Muscle of arm (tissue), 1 donor: ENCODE measurements at regions not wholly inside any gene's neighbourhood (a gene's known extent, or its start where the extent isn't known, plus 50 kb on each side); places are given as distances from the start of the nearest gene placed in this dataset.
"Not testable (repeated sequence)": the region's sequence is repeated elsewhere in the genome, so short reads cannot be mapped to it uniquely, and the experiment has no call there.

Experiments used
- DNase-seq: peaks from one replicate; pipeline ENCODE4 v3.0.0-alpha.2; 2013

DNA sequence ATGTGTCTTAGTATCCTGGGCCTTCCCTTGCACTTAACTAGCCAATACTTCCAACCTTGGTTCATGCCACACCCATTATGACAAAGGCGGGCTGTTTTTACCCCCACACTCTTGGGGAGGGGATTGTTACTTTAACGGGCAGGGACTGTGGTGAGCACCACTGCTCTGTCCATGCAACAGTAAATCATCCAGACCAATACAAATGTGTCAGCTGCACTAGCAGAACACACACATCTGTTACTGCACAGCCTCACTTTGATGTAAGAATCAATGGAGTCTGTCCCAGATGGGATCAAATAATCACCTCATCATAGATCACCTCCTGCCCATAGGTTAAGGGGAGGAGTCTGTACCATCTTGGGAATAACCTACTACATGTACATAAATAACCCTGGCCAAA is 58.1 kb downstream of the NPAP1 start:
- DNase-seq: no peak

DNA sequence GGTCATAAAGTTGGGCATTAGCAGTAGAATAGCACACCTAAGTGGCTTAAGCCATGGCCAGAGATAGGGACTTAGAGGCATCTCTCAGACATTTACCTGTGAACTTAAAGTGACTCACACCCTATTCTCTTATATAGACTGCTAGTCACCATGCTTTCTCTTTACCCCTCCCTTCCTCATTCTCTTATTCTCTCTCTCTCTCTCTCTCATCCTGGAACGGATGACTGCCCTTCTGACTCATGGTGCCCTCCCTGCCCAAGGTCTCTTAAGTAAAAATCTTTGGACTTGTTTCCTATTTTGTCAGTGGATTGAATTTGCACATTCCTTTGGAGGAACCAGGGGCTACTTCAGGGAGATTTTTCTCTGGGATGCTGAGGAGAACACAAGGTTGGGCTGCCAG is 58.8 kb downstream of the NPAP1 start:
- no peak for DNase-seq

DNA sequence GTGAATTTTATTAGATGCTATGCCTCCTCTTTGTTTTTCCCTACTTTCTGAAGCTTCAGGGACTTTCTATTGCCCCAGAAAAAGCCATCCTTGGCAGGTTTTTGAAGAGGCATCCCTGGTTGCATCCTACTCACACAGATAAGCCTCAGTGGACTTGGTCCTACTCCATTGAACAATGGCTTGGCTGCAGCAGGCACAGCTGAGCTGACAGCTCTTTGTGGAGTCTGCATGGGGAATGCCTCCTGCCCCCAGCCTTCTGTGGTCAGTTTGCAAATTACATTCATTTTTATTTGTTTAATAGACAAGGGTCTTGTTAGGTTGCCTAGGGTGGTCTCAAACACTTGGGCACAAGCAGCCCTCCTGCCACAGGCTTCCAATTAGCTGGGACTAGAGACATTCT is 69.7 kb downstream of the NPAP1 start:
- DNase-seq: no peak

DNA sequence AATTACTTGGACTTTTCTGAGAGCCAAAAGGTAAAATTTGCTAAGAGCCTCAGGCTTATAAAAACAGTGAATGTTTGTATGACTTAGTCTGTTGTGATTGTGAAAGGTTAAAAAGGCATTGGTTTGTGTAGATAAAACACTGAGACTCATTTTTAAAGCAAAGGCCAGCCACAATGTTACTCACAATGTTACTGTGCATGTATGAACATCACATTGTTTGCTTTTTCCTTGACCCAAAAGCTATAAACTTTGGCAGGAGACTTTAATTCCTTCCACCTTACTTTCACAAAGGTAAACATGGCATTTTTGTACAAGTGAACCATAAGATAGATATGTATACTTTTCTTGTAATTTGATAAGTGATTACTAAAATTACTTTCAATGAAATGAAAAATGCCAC is 70.5 kb downstream of the NPAP1 start:
- no peak for DNase-seq

DNA sequence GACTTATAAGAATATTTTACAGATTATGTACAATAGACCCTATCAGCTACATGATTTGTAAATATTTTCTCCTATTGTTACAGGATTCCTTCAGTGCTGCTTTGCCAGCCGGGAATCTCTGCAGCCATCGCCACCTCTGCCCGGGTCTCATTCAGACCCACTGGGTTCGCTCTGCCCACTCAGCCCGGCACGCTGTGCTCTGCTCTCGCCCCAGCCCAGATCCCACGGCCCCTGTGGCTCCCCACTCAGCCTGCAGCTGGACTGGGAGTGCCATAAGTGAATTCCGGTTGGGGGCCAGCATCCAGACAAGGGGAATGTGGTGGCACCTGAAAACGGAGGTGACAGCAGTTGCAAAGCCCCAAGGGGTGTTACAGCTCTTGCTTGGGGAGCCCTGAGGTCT is 71.8 kb downstream of the NPAP1 start:
- DNase-seq: no peak

DNA sequence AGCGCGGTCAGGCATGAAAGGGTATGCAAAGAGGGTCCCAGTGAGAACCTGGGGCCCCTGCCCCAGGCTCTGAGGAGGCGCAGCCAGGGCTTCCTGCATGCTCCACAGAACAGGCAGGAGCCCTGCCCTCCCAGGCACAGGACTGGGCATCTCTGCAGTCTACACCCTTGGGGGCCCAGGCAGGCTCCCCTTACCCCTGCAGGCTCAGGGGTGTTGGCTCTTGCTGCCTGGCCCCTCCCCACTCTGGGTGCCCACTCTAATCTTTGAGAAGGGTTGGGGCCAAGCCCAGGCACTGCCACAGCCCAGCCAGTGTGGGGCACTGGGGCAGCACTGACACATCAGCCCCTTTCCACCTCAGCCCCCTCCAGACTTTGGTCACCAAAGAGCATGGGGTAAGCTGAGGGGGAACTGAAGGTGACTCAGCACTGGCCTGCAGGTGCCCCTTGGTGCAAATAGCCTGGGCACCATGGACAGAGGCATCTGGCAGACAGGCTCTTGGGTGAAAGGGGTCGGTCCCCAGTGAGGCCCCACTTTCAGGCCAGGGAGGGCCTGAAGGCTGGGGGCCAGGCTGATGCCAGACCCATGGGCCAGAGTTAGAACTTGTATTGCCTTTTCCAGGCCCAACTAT is 73.4 kb downstream of the NPAP1 start:
- no peak for DNase-seq

DNA sequence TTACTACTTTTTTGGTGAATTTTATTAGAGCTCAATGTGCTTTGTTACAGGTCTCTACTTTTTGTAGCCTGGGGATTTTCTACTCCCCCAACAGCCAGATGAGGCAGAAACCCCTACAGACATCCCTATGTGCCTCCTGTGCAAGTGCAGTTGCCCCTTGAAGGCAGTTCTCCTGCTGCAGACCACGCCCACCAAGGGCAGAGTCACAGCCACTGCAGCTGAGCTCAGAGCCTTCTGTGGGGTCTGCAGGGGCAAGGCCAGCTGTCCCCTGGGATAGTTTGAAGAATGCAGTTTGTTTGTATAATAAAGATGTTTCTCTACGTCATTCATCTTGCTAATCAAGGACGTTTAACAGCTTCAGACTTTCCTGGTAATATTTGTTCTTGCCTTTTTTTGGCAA is 76.8 kb downstream of the NPAP1 start:
- no peak for DNase-seq

DNA sequence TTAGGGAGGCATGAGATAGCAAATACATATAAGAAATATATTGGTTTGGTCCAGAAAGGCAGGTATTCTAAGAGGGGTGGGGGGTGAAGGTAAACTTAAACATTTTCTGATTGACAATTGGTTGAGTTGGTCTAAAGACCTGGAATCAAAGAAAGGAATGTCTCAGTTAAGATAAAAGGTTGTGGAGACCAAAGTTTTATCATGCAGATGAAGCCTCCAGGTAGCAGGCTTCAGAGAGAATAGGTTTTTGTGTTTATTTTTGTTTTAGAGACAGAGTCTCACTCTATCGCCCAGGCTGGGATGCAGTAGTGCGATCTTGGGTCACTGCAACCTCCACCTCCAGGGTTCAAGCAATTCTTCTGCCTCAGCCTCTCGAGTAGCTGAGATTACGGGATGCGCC is 80.5 kb downstream of the NPAP1 start:
- DNase-seq: no peak

DNA sequence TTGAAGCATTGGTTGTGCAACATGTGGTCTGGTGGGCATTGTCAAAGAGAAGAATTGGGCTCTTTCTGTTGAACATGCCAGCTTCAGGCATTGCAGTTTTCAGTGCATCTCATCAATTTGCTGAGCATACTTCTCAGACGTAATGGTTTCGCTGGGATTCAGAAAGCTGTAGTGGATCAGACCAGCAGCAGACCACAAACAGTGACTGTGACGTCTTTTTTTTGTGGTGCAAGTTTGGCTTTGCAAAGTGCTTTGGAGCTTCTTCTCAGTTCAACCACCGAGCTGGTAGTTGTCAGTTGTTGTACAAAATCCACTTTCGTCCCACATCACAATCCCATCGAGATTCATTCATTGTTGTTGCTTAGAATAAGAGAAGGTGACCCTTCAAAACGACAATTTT is 84.5 kb downstream of the NPAP1 start:
- DNase-seq: no peak

DNA sequence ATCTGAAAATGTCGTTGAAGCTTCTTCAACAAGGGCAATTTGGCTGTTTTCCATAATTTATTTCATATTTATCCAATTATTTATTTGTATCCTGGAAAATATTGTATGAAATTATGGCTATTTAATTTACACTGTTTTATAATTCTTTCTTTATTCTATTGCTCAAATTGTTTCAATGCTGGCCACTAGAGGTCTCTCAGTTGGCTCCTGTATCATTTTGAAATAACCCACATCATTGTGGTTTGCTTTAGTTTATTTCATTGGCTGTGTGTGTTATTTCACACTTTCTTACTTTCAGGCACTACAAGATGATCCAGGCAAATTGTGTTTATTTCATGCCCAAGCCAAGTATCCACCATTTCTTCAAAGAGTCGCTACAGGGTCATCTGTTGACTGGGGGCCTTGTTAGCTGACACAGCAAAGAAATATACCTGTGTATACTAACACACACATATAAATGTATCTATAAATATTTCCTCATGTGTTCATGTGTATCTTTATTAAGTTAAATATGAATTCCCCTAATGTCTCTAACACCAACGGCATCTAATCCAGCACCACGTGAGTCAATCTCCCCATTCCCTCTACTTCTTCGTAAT is 86.2 kb downstream of the NPAP1 start:
- DNase-seq: no peak

DNA sequence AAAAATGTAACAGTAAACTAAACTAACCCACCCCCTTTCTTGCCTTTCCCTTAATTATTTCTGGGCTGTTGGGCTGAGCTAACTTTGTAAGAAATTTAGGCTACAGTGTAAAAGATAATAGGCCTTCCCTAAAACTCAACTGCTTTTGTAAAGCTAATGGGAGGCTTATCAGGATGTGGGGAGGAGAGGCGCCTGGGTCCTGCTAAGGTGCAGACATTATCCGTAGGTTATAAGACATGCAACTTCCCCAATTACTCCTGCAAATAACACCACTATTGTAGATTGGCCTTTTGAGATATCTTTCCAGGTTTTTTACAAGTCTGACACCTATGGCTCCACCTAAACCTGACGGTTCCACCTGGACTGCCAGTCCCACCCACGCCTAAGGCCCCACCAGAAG is 88.3 kb downstream of the NPAP1 start:
- no peak for DNase-seq

DNA sequence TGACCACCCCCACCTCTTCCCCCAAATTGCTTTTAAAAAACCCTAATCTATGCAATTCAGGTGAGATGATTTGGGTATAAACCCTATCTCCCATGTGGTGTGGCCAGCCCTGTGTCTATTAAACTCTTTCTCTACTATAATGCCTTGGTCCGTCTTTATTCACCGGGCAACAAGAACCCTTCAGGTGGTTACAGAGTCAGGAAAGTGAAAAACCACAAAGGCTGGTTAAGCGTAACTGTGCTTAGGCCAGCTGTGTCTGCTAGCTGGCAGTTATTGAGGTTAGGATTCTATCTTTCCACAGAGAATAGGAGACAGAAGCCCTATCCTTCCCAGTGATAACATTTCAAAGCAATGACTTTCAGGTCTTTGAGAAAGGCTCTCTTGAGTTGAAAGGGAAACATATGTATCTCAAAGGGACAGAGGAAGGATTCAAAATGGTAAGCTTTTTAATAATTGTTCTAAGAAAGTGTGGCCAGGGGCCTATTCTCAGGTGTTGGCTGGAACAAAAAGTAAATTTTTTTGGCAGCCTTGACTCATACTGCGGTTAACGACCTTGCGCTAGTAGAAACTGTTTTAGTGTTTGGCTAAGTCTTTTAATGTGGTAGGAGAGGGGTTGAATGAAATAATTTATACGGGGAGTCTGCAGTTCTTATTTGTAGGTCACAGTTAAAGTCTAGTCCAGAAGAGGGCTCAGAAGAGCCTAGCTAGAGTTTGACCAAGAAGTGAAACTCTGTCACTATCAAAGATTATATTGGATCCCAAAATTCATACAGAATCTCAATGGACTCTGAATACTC is 89.0 kb downstream of the NPAP1 start:
- DNase-seq: no peak

DNA sequence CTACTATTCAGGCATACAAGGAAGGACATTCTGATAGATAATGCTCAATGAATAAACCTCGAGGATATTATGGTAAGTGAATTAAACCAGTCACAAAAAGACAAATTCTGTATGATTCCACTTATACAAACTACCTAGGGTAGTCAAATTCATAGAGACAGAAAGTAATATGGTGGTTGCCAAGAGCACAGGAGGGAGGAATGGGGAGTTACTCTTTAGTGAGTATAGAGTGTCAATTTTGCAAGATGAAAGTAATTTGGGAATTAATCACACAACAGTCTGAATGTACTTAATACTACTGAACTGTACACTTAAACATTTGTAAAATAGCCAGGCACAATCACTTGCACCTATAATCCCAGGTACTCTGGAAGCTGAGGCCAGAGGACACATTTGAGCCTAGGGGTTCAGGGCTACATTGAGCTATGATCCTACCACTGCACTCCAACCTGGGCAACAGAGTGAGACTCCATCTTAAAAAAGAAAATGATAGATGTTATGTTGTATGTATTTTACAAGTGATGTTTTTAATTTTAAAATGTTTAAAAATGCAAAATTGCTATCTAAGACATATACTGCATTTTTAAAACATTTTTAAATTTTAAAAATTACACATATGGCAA is 91.0 kb downstream of the NPAP1 start:
- no peak for DNase-seq

DNA sequence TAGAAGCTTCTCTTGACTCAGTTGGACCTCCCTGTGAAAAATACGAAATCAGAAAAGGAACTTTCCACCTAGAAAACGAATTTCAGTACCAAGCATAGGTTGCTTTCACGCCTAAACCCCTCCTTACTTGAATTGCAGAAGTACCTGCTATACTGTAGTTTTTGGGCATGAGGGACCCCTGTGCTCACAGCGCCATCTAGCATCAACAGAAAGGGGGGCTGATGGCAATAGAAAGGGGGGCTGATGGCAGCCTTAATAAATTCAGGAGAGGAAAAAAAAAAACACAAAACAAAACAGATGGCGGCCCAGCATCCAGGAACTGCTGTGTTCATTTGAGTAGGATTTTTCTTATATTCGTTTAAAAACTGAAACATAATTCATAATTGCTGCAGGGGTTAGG is 96.7 kb downstream of the NPAP1 start:
- DNase-seq: no peak

DNA sequence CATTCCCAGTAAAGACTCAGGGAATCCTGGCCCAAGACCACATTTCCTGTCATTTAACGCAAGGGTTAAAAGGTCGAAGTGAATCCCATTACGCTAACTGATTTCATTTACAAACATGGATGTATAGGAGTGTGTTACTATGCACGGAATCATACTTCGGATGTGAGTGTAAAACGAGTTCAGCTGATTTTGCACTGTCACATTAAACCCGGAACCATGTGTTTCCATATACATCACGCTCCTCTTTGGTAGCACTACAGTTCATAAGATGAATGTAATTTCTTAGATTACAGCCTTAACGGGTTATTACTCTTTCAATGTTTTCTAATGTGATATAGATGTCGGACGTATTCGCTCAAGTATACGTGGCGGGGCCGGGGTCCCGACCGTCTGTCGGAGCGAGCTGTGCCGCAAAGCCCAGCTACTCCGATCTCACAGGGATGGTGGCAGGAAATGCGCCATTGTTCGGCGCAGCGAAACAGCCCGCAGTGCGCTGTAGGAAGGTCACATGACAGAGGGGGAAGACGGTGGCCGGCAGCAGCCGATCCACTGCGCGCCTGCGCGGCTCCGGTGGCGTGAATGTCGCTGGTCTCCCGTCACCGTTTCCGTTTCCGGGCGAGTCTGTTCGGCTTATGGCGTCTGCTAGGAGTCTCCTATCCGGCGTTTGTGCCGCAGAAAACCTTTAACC is 97.3 kb downstream of the NPAP1 start:
- peak; percentile 85 for DNase-seq

DNA sequence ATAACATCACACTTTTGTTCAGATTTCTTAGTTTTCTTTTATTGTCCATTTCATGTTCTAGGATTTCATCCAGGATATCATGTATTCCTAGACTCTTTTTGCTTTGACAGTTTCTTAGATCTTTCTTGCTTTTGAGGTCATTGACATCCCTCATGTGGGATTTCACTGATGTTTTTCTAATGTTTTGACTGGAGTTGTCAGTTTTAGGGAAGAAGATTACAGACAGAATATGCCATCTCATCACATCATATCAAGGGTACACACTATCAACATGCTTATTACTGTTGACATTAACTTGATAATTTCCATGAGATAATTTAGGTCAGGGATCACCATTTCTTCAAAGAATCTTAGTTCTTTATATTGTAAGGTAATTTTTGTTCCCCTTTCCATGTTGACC is 101.7 kb downstream of the NPAP1 start:
- DNase-seq: no peak

DNA sequence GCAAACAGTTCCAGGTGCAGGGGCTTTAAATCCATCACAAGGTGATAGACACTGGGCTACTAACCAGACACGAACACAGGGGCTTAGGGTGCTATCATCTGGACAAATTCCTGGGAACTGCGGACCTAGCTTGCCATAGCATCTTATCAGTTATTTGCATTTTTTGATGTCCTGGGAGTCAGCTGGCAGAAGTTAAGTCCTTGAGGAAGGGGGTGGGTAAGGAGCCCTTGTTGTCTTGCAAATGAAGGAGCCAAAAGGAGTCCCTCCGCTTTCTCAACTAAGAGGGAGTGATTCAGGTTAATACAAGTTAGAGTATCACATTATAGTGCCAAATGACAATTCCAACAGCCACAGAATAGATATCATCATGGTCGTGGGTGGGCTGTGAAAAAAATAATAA is 108.9 kb downstream of the NPAP1 start:
- DNase-seq: no peak

DNA sequence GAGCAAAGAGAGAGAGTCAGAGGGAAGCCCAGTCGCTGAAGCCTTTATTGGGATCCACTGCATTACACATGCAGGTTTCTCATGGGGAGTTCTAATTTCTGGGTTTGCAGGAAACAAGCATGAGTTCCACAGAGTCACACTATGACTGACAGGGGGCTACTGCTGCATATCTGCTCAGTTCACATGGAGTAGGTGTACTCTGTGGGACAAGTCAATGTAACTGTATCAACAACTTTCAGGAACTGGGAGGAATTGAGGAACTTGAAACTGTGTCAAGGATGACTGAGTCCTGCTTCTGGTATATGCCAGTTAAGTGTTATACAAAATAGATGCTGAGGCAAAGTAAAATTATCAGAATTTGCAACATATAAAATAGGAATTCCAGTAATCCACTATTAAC is 110.8 kb downstream of the NPAP1 start:
- no peak for DNase-seq

DNA sequence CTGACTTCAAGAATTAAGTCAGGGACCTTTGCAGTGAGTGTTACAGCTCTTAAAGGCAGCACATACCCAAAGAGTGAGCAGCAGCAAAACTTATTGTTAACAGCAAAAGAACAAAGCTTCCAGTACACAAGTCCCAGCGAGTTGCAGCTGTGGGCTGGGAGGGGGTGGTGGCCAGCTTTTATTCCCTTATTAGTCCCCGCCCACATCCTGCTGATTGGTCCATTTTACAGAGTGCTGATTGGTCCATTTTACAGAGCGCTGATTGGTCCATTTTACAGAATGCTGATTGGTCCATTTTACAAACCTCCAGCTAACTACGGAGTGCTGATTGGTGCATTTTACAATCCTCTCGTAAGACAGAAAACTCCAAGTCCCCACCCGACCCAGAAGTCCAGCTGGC is 127.0 kb downstream of the NPAP1 start:
- DNase-seq: not testable (repeated sequence)

DNA sequence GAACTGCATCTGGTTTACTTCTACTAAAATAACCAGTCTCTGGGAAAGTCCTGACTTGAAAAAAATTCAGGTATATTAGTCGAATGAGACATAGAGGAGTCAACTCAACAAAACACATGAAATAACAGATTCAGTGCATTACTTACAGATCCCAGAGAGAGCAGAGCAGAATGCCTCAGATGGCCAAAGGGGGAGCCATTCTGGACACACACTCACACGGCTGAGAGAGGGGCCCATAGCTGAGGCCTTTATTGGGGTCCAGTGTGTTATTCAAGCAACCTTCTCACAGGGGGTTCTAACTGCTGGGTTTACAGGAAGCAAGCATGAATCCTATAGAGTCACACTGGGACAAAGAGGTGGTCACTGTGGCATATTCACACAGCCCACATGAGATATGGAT is 135.1 kb upstream of the SNRPN start:
- no peak for DNase-seq

DNA sequence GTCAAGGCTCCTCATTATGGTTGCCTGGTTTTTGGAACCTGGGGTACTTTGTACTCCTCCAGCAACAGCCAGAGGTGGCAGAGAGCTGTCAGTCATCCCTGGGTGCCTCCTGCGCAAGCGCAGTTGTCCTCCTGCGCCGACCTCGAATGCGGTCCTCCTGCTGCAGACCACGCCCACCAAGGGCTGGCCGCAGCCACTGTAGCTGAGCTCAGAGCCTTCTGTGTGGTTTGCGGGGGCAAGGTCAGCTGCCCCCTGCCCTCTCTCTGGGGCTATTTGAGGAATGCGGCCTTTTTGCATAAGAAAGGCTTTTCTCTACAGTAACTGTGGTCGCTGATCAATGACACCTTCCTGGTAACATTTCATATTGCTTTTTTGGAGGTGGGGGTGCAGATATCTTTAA is 131.3 kb upstream of the SNRPN start:
- DNase-seq: no peak

DNA sequence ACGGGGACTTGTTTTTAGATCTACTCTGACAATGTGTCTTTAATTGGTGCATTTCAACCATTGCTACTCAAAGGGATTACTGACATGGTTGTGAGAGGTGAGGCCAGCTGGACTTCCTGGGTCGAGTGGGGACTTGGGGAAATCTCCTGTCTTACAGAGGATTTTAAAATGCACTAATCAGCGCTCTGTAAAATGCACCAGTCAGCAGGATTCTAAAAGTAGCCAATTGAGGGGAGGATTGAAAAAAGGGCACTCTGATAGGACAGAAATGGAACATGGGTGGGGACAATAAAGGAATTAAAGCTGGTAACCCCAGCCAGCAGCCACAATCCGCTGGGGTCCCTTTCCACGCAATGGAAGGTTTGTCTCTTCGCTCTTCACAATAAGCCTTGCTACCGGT is 122.5 kb upstream of the SNRPN start:
- no peak for DNase-seq

DNA sequence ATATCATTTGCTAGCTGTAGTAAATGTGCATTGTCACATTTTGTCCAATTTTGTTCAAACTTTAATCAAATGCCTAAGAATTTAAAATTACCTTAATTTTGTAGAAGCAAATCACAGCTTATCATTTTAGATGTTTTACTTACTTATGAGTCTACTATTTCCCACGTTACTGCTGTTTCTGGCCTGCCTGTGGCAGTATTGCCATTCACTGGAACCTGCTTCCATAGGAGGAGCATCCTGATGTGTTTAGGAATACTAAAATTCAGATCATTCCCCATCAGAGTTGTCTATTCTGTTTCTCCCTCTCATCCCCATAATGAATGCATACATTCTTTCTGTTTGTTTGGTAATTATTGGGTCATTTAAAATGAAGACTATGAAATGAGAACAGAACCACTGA is 119.5 kb upstream of the SNRPN start:
- no peak for DNase-seq
